Right lobe of liver (tissue), 6 donors: ENCODE measurements at regions not wholly inside any gene's neighbourhood (a gene's known extent, or its start where the extent isn't known, plus 50 kb on each side); places are given as distances from the start of the nearest gene placed in this dataset.

Source experiments
- ATAC-seq, 4 donors: fragments of 200-7000 bp; cut with Tn5 transposase; one replicate each; pipeline ENCODE4 v1.9.1; 2020; ENCODE audit warnings: mild to moderate bottlenecking in 4 of 4, moderate library complexity in 4 of 4
- DNase-seq, 3 donors: peaks; one replicate each; pipeline ENCODE4 v3.0.0-alpha.2; 2020
- H3K27ac ChIP-seq, 3 donors: fragments of 200-600 bp; one replicate each; pipeline ENCODE4 v1.8.0; 2022
- H3K27me3 ChIP-seq, 2 donors: fragments of 200-600 bp; one replicate each; pipeline ENCODE4 v1.8.0; 2022
- H3K36me3 ChIP-seq, 4 donors: fragments of 200-600 bp; sonication (generic) in 1 of 4; one replicate each; pipeline versions ENCODE4 v1.5.1 to v1.8.0; 2017 to 2022; ENCODE audit warnings: control low read depth in 1 of 4
- H3K4me1 ChIP-seq, 4 donors: fragments of 200-600 bp; sonication (generic) in 1 of 4; one replicate each; pipeline versions ENCODE4 v1.5.1 to v1.8.0; 2017 to 2022; ENCODE audit warnings: control low read depth in 1 of 4
- H3K4me3 ChIP-seq, 3 donors: fragments of 200-600 bp; one replicate each; pipeline ENCODE4 v1.8.0; 2022
- H3K9me3 ChIP-seq, 4 donors: fragments of 200-600 bp; sonication (generic) in 1 of 4; one replicate each; pipeline versions ENCODE4 v1.5.1 to v1.8.0; 2017 to 2022; ENCODE audit warnings: control low read depth in 1 of 4
- POLR2A ChIP-seq: fragments of 450-650 bp; IDR thresholded peaks from one replicate; pipeline ENCODE4 v1.6.1; 2017; ENCODE audit warnings: antibody characterized with exemption, mild to moderate bottlenecking
- WGBS: methylation state at CpG from one replicate; pipeline ENCODE4 v1.1.6; 2018; ENCODE audit warnings: low coverage, low lambda C conversion rate; ENCODE audit not compliant: insufficient coverage; ENCODE audit errors: missing lambda C conversion rate; 5-methylcytosine and 5-hydroxymethylcytosine counted together
- intact Hi-C, 2 donors: fragments of 100-400 bp; cut with DNase I; formaldehyde crosslinking; loops; one replicate each; pipeline versions ENCODE4 v1.11.2 to v1.14.1; 2022
- TF ChIP-seq, protein P1 (sequence below), 4 donors: fragments of 200-600 bp in 3 of 4; fragments of 450-650 bp in 1 of 4; IDR thresholded peaks; one replicate each; pipeline versions ENCODE4 v1.5.1 to v1.8.0; 2016 to 2022; ENCODE audit warnings: antibody characterized with exemption in 4 of 4, mild to moderate bottlenecking in 2 of 4
- donor health status: DM: no; HTN: yes; CAD: no.
- donor health status: DM: no; HTN: no; CAD: no.
- donor health status: DM: no; HTN: no; CAD: no.
- donor health status: DM: no; HTN: yes; CAD: no.
- donor health status: DM: no; HTN: yes; CAD: no.

DNA sequence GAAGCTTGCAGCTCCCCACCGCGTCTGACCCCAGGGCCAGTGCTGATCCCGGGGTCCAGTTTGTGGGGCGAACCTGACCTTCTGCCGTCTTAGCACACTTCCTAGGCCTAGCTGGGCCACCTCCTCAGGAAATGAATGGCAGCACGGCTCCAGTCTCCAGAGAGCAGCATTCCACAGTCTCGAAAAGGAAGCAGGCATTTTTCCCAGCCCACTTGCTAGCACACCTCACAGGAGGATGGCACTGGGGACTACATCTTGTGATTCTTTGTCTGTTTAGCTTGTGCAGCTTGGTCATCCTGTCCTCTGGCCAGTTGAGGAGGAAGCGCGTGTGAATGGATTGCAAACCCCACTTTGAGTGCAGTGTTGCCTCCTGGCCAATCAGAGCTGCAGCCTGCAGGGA lies 308.0 kb upstream of the IRX2 start:
- WGBS = 35% methylated on average over 7 of the region's 9 CpGs
- Histone ChIP-seq H3K36me3 (no peaks in the 10 kb centered on the region), H3K4me1 (no peaks in the 10 kb centered on the region)

DNA sequence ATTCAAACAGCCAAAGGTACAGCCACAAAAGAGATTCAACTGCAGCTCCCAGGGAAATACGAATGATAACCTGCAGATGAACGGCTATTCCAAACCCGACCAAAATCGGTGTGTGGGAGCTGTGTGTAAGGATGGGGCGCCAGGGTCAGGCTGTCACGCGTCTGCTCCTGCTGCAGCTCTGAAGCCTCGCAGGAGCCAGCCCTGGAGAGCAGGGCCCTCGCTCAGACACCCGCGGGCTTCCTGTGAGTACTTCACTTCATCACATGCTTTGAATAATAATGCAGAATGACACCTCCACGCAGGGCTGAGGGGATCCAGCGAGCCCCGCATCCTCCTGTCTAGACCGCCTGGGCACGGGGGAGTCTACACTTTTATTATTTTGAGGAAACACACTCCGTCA lies 307.5 kb upstream of the IRX2 start:
- no peaks in the 10 kb centered on the region for H3K27me3 ChIP-seq
- DNase-seq (no peak), ATAC-seq (no peak)
- no peaks in the 10 kb centered on the region for H3K9me3 ChIP-seq
- intact Hi-C loops = no loop called here
- 44% methylated on average over 4 of the region's 17 CpGs for WGBS
- TF ChIP-seq, protein P1, sequence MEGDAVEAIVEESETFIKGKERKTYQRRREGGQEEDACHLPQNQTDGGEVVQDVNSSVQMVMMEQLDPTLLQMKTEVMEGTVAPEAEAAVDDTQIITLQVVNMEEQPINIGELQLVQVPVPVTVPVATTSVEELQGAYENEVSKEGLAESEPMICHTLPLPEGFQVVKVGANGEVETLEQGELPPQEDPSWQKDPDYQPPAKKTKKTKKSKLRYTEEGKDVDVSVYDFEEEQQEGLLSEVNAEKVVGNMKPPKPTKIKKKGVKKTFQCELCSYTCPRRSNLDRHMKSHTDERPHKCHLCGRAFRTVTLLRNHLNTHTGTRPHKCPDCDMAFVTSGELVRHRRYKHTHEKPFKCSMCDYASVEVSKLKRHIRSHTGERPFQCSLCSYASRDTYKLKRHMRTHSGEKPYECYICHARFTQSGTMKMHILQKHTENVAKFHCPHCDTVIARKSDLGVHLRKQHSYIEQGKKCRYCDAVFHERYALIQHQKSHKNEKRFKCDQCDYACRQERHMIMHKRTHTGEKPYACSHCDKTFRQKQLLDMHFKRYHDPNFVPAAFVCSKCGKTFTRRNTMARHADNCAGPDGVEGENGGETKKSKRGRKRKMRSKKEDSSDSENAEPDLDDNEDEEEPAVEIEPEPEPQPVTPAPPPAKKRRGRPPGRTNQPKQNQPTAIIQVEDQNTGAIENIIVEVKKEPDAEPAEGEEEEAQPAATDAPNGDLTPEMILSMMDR (IDR thresholded peaks at IDR 0.05) = no peak
- no peak for TF ChIP-seq POLR2A
- no peak overlapping the region for H3K27ac ChIP-seq
- H3K4me3 ChIP-seq = no peak overlapping the region
- no peaks in the 10 kb centered on the region for H3K36me3 ChIP-seq
- H3K4me1 ChIP-seq = no peaks in the 10 kb centered on the region

More for the DNA sequence above, 308.0 kb upstream of the IRX2 start:
- TF ChIP-seq, protein P1 (IDR thresholded peaks at IDR 0.05) = no peak
- TF ChIP-seq POLR2A = no peak
- intact Hi-C loops = no loop called here
- Histone ChIP-seq H3K4me3 (no peak overlapping the region), H3K9me3 (no peaks in the 10 kb centered on the region), H3K27ac (no peak overlapping the region), H3K27me3 (no peaks in the 10 kb centered on the region)
- ATAC-seq (no peak), DNase-seq (no peak)

DNA sequence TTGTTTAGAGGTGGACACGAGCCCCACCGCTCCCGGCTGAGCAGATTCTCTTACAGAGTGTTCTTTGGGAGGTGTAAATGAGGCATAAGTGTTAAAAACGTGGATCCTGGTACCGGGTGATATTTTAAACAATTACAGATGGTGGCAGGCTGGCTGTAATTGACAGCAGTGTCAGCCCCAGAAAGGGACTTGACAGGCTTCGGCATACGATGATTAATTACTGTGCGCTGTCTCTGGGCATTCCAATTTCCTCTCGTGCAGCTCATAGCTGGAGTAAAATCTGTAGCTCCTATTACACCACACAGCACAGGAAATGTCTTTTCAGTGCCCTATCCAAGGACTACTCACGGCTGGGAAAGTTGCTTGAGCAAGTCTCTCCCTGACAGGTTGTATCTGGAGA lies 305.4 kb upstream of the IRX2 start:
- H3K36me3 ChIP-seq = no peaks in the 10 kb centered on the region
- TF ChIP-seq, protein P1 (IDR thresholded peaks at IDR 0.05) = no peak
- no peak for TF ChIP-seq POLR2A
- H3K9me3 ChIP-seq = no peaks in the 10 kb centered on the region
- no peak overlapping the region for H3K4me3 ChIP-seq
- H3K27me3 ChIP-seq = no peaks in the 10 kb centered on the region
- ATAC-seq (no peak), DNase-seq (no peak)
- 34% methylated on average over 6 of the region's 10 CpGs for WGBS
- H3K4me1 ChIP-seq = no peaks in the 10 kb centered on the region
- intact Hi-C loops = no loop called here
- H3K27ac ChIP-seq = no peak overlapping the region

DNA sequence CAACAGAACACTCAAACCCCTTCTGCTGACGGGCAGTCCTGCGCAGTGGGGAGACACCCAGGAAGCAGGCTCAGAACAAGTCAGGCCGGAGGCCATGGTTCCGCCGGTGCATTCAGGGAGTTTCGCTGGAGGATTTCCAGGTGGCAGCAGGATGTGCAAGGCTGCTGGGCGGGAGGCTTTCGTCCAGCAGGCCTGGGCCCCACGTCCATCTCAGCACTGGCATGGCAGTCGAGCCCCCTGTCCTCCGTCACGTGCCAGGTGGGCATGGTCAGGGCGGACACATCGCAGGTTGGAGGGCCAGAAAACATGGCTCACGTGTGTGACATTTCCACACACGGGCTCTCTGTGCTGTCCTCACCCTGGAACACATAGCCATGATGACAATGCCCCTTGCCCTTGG lies 299.9 kb upstream of the IRX2 start:
- Histone ChIP-seq H3K4me3 (no peak overlapping the region), H3K4me1 (no peaks in the 10 kb centered on the region), H3K36me3 (no peaks in the 10 kb centered on the region), H3K27me3 (no peaks in the 10 kb centered on the region), H3K27ac (no peak overlapping the region), H3K9me3 (no peaks in the 10 kb centered on the region)
- intact Hi-C loops = no loop called here
- TF ChIP-seq POLR2A = no peak
- TF ChIP-seq, protein P1 (IDR thresholded peaks at IDR 0.05) = no peak
- no peak for DNase-seq
- WGBS = 65% methylated on average over 5 of the region's 16 CpGs
- ATAC-seq = no peak

DNA sequence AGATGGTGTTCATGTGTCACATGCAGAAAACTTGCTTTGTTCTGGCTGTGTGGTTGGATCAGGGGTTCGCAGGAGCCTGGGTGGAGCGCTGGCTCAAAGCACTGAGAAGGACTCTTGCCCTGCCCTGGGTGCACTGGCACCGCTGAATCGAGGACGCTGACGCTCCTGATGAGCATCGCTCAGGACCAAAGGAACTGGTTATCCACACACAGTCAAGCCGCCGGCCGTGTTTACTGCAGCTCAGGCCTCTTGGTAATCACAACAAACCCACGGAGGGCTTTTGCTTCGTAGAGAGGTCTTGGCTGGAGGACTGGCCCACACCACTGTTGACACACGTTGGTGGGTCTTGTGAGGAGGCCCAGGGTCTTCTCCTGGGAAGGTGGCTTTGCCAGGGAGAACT lies 299.4 kb upstream of the IRX2 start:
- Histone ChIP-seq H3K4me1 (no peaks in the 10 kb centered on the region), H3K27me3 (no peaks in the 10 kb centered on the region), H3K4me3 (no peak overlapping the region), H3K36me3 (no peaks in the 10 kb centered on the region), H3K27ac (no peak overlapping the region), H3K9me3 (no peaks in the 10 kb centered on the region)
- no peak for ATAC-seq
- WGBS = 100% methylated on average over 1 of the region's 13 CpGs
- no peak for DNase-seq
- intact Hi-C loops = no loop called here
- TF ChIP-seq POLR2A = no peak
- TF ChIP-seq, protein P1 (IDR thresholded peaks at IDR 0.05) = no peak
